22Rv1 (cell line): ENCODE measurements at regions not wholly inside any gene's neighbourhood (a gene's known extent, or its start where the extent isn't known, plus 50 kb on each side); places are given as distances from the start of the nearest gene placed in this dataset.

Source experiments
- ZFX ChIP-seq: fragments of 450-650 bp; IDR thresholded peaks from 2 replicates; pipeline ENCODE4 v1.6.1; 2017; ENCODE audit warnings: antibody characterized with exemption, borderline replicate concordance
- TF ChIP-seq, protein P1 (sequence below): fragments of 450-650 bp; IDR thresholded peaks from 2 replicates; pipeline ENCODE4 v1.5.1; 2017; ENCODE audit warnings: mild to moderate bottlenecking

DNA sequence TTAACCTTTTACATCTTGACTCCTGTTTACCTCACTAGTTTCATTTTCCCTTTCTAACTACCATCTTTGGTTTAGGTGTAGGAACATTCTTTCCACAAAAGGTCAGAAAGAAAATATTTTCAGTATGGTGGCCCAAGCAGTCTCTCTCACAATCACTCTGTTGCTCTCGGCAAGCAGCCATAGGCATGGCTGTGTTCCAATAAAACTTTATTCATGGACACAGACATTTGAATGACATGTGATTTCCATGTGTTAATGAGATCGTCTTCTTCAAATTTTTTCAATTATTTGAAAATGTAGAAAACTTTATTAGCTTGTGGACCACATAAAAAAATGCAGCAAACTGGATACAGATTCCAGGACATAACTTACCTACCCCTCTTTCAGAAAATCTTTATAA, 109.7 kb upstream of the CNTNAP5 start:
- TF ChIP-seq, protein P1, sequence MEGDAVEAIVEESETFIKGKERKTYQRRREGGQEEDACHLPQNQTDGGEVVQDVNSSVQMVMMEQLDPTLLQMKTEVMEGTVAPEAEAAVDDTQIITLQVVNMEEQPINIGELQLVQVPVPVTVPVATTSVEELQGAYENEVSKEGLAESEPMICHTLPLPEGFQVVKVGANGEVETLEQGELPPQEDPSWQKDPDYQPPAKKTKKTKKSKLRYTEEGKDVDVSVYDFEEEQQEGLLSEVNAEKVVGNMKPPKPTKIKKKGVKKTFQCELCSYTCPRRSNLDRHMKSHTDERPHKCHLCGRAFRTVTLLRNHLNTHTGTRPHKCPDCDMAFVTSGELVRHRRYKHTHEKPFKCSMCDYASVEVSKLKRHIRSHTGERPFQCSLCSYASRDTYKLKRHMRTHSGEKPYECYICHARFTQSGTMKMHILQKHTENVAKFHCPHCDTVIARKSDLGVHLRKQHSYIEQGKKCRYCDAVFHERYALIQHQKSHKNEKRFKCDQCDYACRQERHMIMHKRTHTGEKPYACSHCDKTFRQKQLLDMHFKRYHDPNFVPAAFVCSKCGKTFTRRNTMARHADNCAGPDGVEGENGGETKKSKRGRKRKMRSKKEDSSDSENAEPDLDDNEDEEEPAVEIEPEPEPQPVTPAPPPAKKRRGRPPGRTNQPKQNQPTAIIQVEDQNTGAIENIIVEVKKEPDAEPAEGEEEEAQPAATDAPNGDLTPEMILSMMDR = no peak
- TF ChIP-seq ZFX = no peak
